GM19035 (cell line): ENCODE measurements at regions not wholly inside any gene's neighbourhood (a gene's known extent, or its start where the extent isn't known, plus 50 kb on each side); places are given as distances from the start of the nearest gene placed in this dataset.
"Not testable (repeated sequence)": the region's sequence is repeated elsewhere in the genome, so short reads cannot be mapped to it uniquely, and the experiment has no call there.

Experiments
- ATAC-seq: cut with Tn5 transposase; IDR thresholded peaks from one replicate; pipeline ENCODE4 v1.9.1; 2021; ENCODE audit not compliant: unreplicated experiment

DNA sequence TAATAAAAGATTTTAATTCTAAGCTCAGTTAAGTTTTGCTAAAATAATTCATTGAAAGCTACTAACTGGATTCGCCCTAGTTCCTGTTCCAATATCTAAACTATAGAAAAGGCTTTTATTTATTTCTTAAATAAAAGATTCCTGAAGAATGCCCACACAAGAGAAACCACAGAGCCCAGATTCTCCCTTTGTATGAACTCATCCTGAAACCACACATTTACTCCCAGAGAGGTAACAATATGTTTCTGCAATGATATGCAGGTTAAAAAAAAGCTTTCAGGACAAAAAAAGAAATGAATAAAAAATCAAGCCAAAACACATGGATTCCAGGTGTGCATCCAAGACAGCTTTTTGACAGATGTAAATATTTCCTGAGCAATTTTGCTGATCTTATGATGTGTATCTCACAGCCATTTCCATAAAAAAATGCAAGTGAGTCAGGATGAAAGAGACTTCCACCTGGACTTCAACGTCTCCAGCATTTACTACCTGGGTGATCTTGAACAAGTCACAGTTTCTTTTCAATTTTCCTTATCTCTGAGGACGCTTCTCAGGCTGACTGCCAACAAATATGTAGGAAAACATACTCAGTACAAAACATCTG is 234.4 kb upstream of the FAT1 start:
- no peak for ATAC-seq

- ATAC-seq: no peak
These were observed 235.2 kb upstream of the FAT1 start for GRCh38 chr4:186958726-186959350.

DNA sequence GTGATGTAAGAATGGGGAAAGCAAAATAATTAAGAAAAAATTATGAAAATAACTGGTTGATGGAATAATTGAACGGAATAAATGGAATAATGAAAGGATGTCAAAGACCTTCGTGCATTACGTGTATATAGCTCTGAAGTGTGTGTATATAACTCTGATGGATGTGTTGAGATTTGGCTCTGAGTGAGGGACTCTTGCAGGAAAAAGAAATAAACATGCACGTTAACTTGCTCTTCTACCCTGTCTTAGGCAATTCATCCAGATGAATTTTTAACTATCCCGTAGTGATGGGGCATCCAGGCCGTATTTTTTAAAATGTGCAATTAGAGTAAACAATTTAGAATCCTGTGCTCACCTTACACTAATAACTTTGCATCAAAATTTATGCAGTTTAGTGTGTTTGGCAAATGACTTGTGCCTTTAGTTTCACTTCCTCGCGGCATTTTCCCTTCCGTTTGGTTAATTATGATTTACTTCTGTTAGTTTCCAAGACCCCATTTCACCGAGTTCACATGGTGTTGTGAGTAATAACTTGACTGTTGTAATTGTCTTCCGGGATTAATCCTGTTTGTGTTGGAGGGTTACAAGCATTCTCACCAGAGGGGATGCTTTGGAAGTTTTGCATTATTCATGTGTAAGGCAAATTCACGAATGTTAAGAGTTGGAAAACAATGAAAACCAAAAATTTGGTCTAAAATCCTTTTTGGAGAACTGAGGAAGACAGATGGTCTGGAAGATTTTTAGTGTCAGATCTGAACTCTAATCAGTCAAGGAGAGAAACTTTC is 256.5 kb upstream of the FAT1 start:
- ATAC-seq: no peak

DNA sequence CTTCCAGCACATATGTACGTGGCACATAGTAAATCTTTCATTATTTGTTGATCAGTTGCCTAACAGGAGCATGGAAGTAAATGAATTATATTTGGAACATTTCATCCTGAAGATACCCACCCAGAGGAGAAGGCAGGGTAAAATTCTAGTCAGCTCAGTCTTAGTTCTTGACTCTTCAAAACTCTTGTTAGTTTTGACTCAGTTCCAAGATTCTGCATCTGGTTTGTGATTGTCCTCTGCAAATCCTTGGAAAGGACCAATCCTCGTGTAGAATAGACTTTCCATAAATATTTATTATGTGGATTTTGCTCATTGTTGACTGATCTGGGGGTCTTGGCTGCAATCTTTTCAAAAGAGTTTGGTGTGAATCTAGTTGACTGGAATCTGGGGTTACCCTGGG is 257.5 kb upstream of the FAT1 start:
- no peak for ATAC-seq

GRCh38 chr4:186982160-186982559 is 258.5 kb upstream of the FAT1 start:
- no peak for ATAC-seq

DNA sequence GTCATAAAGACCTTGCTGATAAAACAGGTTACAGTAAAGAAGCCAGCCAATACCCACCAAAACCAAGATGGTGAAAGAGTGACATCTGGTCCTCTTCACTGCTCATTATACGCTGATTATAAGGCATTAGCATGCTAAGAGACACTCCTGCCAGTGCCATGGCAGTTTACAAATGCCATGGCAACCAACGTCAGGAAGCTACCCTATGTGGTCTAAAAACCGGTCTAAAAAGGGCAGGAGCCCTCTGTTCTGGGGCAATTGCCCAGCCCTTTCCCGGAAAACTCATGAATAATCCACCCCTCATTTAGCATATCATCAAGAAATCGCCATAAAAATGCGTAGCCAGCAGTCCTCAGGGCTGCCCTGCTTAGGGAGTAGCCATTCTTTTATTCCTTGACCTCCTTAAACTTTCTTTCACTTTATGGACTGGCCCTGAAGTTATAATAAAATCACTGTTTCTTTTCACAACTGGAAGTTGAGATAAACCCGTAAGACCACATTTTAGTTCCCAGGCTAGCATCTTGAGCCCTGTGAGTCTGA is 260.5 kb upstream of the FAT1 start:
- no peak for ATAC-seq

GRCh38 chr4:186999686-187000085 is 276.0 kb upstream of the FAT1 start:
- no peak for ATAC-seq

DNA sequence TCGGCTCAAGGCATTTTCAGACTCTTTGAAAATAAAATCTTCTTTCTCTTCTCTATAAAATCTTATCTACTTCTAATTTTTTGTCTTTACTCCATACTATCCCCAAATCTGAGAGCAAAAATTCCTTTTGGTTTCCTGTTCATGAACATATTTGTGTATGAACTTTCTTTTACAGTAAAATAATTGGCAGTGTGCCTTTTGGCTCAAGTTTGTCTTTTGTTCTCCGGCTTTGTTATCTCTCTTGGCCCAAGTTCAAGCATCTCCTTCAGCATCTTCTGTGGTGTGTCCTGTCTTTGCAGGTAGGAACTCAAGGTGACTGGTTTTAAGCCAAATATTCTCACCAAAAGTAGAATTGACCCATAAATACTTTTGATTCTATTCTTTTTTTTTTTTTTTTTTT is 276.6 kb upstream of the FAT1 start:
- no peak for ATAC-seq

DNA sequence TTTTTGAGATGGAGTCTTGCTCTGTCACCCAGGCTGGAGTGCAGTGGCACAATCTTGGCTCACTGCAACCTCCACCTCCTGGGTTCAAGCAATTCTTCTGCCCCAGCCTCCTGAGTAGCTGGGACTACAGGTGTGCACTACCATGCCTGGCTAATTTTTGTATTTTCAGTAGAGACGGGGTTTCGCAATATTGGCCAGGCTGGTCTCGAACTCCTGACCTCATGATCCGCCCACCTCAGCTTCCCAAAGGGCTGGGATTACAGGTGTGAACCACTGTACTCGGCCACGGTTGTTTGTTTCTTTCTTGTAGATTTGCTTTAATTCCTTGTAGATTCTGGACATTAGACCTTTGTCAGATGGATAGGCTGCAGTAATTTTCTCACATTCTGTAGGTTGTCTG is 278.5 kb upstream of the FAT1 start:
- not testable (repeated sequence) for ATAC-seq

- no peak for ATAC-seq
These were observed 281.0 kb upstream of the FAT1 start for GRCh38 chr4:187004628-187005027.

GRCh38 chr4:187006189-187006618 is 282.5 kb upstream of the FAT1 start:
- no peak for ATAC-seq

- no peak for ATAC-seq
These were observed 286.4 kb upstream of the FAT1 start for GRCh38 chr4:187010052-187010451.

DNA sequence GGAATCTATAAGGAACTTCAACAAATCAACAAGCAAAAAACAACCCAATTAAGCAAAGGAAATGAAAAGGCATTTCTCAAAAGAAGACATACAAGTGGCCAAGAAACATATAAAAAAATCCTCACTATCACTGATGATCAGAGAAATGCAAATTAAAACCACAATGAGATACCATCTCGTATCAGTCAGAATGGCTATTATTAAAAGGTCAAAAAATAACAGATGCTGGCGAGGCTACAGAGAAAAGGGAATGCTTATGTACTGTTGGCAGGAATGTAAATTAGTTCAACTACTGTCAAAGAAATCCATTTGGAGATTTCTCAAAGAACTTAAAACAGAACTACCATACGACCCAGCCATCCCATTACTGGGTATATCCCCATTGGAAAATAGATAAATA is 292.4 kb upstream of the FAT1 start:
- no peak for ATAC-seq

DNA sequence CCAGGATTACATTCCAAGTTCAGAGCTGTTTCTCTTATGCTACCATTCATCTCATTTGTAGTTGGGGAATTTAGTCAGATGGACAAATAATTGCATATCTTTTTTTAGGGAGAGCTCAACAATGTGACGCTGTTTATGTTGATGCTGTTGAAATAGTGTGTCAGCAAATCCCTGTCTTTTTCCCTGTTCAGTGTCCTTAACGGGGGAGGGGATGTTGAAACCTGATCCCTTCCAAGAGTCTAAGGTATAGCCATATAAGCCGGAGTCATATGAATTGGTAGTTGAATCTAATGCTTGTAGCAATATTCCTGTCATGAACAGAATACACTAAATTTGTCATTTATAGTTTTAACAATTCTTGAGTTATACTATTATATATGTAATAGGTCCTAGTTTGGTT is 293.5 kb upstream of the FAT1 start:
- no peak for ATAC-seq

GRCh38 chr4:187019896-187020295 is 296.2 kb upstream of the FAT1 start:
- no peak for ATAC-seq

DNA sequence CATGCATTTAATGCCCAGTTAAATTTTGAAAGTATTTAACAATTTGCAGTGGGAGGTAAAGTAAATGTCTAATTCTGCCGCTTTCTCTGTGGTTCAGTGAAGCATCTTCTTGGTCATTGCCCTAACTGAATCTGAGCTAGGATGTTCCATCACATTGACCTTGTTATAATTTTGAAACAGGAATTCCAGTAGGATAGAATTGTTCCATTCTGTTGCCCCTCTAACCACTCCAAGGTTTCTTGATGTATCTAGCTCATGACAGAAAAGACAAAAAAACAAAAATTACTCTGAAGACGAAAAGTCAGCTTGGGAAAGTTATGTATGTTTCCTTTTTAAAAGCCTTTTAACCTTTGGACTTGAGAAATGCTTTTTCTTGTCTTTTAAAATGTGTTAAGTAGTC is 297.0 kb upstream of the FAT1 start:
- ATAC-seq: no peak

DNA sequence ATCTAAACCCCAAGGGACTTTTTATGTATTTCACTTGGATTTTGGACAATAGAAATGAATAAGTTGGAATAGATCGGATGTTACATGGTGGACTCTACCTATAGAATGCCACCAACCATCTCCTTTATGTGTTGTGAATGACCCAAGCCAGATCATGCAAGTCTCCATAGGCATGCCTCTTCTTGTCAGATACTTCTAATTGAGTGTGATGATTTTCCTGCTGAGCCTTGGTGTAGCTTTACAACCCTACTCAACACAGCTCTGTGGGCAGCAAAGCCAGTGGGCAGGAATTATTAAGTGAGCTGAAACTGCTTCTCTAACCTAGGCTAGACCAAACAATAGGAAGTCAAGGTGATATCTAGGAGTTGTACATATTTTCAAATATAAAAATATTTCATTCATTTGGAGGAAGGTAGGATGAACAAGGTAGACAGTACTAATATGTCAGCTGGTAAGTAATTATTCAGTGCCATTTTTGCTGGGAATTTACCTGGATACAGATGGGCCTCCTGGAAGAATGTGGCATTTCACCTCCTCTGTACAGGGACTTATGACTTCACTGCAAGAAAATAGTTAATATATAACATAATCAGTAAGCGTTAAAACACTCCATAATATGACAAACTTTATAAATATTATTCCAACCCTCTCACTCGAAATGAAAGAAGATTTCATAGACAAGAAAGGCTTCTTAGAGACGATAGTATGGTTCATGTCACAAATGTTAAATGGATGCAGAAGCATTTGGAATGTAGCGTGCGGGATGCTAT is 298.0 kb upstream of the FAT1 start:
- ATAC-seq: no peak

DNA sequence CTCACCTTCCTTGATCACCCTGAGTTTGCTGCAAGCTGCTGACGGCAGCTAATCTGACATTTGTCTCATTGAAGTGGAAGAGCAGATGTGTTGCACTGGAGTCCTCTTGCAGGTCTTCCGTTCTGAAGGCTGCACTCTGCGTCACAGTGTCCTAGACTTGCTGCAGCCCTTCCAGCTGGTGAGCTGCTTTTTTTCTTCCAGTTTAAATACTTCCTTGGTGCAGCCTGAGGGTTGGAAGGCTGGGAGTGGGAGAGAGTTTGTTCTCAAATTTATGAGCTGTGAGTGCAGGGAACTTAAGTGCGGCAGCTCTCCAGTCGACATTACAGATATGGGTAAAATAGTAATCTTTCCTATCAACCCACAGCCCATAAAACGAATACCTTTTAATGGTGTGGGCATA is 303.6 kb upstream of the FAT1 start:
- ATAC-seq: no peak

DNA sequence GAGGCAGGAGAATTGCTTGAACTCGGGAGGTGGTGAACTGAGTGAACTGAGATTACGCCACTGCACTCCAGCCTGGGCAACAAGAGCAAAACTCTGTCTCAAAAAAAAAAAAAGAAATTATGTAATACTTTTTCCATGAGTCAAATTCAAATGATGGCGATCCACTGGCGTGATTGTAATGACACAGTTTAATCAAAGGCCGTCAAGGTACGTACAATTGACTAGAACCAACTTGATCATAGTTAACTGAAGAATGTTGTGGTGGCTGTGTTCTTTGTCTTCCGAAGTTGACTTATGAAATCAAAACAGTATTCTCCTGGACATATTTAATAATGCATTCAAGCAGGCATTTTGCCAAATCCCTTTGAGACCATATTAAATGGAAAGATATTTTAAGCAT is 318.6 kb upstream of the FAT1 start:
- ATAC-seq: no peak

DNA sequence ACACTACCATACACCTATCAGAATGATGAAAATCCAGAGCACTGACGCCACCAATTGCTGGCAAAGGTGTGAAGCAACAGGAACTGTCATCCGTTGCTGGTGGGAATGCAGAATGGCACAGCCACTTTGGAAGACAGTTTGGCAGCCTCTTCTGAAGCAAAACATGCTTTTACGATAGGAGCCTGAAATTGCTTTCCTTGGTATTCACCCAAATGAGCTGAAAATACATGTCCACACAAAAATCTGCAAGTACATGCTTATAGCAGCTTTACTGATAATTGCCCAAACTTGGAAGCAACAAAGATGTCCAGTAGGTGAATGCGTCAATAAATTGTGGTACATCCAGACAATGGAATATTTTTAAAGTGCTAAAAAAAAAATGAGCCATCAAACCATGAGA is 322.8 kb upstream of the FAT1 start:
- ATAC-seq: no peak

DNA sequence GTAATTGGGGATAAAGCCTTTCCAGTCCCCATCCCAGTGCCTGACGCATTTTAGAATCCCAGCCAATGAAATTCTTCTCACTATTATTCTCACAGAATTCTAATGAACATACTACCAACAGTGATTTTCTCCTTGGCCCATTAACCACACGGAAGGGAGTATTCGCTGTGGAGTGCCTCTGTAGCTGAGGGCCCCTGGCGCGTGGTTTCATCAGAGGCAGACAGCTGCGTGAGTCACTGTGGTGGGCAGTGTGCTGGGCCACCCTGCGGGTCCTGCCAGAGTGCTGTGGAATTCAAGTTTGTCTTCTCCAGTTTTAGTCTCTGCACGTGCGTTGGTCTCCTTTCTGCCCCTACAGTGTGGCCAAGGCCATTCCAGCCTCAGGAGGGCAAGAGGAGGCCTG is 335.4 kb upstream of the FAT1 start:
- ATAC-seq: no peak
